GM12872 (cell line): ENCODE measurements at regions not wholly inside any gene's neighbourhood (a gene's known extent, or its start where the extent isn't known, plus 50 kb on each side); places are given as distances from the start of the nearest gene placed in this dataset.

Experiments
- CTCF ChIP-seq: IDR thresholded peaks from 3 replicates; pipeline ENCODE4 v1.5.1; 2011; ENCODE audit warnings: low read depth, mild to moderate bottlenecking, low read length, moderate library complexity; ENCODE audit not compliant: insufficient read depth

- TF ChIP-seq CTCF: no peak
Observed at GRCh38 chr3:102215166-102215565, 219.6 kb upstream of the ZPLD1 start.

- no peak for TF ChIP-seq CTCF
Observed at GRCh38 chr3:102223132-102223531, 211.7 kb upstream of the ZPLD1 start.

GRCh38 chr3:102224171-102224570 lies 210.6 kb upstream of the ZPLD1 start:
- peak; percentile 36; the same call in 1 of the 3 replicates for TF ChIP-seq CTCF

GRCh38 chr3:102225005-102225404 lies 209.8 kb upstream of the ZPLD1 start:
- no peak for TF ChIP-seq CTCF

GRCh38 chr3:102225407-102226132 lies 209.2 kb upstream of the ZPLD1 start:
- TF ChIP-seq CTCF: peak; percentile 60; the same call in 2 of the 3 replicates

GRCh38 chr3:102226463-102226862 lies 208.4 kb upstream of the ZPLD1 start:
- no peak for TF ChIP-seq CTCF

GRCh38 chr3:102229062-102229655 lies 205.7 kb upstream of the ZPLD1 start:
- TF ChIP-seq CTCF: peak; percentile 92
